ENCODE measurements at regions not wholly inside any gene's neighbourhood (a gene's known extent, or its start where the extent isn't known, plus 50 kb on each side); places are given as distances from the start of the nearest gene placed in this dataset.

DNA sequence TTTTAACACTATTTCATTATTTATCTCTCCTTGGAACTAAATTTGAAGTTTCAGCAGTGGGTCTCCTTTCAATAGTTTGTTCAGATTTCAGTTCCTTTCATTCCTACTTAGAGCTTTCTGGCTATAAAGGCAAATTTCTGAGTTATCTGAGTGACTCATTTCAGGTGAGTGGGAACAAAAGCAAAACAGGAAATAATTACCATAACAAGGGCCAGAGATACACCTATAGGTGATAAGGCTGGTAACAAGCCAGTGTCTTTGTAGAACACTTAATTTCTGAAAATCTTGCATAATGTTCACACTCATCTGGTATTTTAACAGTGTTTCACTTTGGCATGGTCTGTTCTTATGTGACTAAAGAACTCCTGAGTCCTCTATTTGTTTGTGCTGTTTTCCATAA is 64.5 kb upstream of the PRRC2C start:
- peaks cover 7% of the 10 kb centered on the region; the same call in 1 of the 2 replicates for H3K9me1 ChIP-seq (ENCODE audit: insufficient read depth, low read length)
- DNase-seq (no peak), ATAC-seq (ENCODE audit: low read depth) (no peak)
- no peak overlapping the region for H3K27ac ChIP-seq (ENCODE audit: insufficient read depth, low read length)
- H3K56ac ChIP-seq (ENCODE audit: extremely low read depth, insufficient read depth, low read length), result no peak overlapping the region
- no peak overlapping the region for H3K4me2 ChIP-seq (ENCODE audit: low read depth, low read length)
- POLR2A ChIA-PET (ENCODE audit: unreplicated experiment), result no interaction called here
- no peaks in the 10 kb centered on the region for H3K27me3 ChIP-seq (ENCODE audit: control insufficient read depth, insufficient read depth, low read length)
- CTCF ChIA-PET, result no interaction called here
- intact Hi-C loops (cut with micrococcal nuclease) (no loop called here), dilution Hi-C loops (cut with HindIII; ENCODE audit: low sequenced_read_pairs, unreplicated experiment) (no loop called here), in situ Hi-C loops (cut with MboI; ENCODE audit: low sequenced_read_pairs) (no loop called here)
- BruUV-seq (replicated peaks), result no TSS peak
- no peak overlapping the region for H3K4ac ChIP-seq (ENCODE audit: low read depth, low read length)
- no peaks in the 10 kb centered on the region for H3K79me1 ChIP-seq (ENCODE audit: low read depth in 1 of 2, low read length in 2 of 2)
- H2BK15ac ChIP-seq (ENCODE audit: low read depth, low read length), result no peak overlapping the region
- no peak overlapping the region for H4K91ac ChIP-seq (ENCODE audit: insufficient read depth, low read depth, low read length)
- TF ChIP-seq BHLHE40 (IDR thresholded peaks at IDR 0.05; ENCODE audit: low read depth, low read length), result no peak
- no peak for TF ChIP-seq MAZ (IDR thresholded peaks at IDR 0.05; ENCODE audit: borderline replicate concordance, low read depth, low read length)
- TF ChIP-seq MAFK (IDR thresholded peaks at IDR 0.05; ENCODE audit: low read depth, low read length), result no peak
- no peak for TF ChIP-seq RCOR1 (IDR thresholded peaks at IDR 0.05; ENCODE audit: insufficient replicate concordance, low read length)
- no peak for TF ChIP-seq NFE2L2 (IDR thresholded peaks at IDR 0.05; ENCODE audit: low read depth, low read length)
- TF ChIP-seq MXI1 (IDR thresholded peaks at IDR 0.05; ENCODE audit: borderline replicate concordance, low read depth, low read length), result no peak
- TF ChIP-seq, protein P1, sequence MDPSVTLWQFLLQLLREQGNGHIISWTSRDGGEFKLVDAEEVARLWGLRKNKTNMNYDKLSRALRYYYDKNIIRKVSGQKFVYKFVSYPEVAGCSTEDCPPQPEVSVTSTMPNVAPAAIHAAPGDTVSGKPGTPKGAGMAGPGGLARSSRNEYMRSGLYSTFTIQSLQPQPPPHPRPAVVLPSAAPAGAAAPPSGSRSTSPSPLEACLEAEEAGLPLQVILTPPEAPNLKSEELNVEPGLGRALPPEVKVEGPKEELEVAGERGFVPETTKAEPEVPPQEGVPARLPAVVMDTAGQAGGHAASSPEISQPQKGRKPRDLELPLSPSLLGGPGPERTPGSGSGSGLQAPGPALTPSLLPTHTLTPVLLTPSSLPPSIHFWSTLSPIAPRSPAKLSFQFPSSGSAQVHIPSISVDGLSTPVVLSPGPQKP (IDR thresholded peaks at IDR 0.05; ENCODE audit: borderline replicate concordance, low read depth, low read length), result no peak
- TF ChIP-seq RAD21 (IDR thresholded peaks at IDR 0.05; ENCODE audit: low read length), result no peak
- TF ChIP-seq CTCF (conservative IDR thresholded peaks at IDR 0.05; ENCODE audit: low read depth, low read length), result no peak
- no peak for TF ChIP-seq RFX5 (IDR thresholded peaks at IDR 0.05; ENCODE audit: low read depth, low read length)
- no peak for TF ChIP-seq POLR2A (IDR thresholded peaks at IDR 0.05; ENCODE audit: low read depth, low read length)
- TF ChIP-seq CHD1 (IDR thresholded peaks at IDR 0.05; ENCODE audit: low read depth, low read length), result no peak
- no peak for TF ChIP-seq USF2 (IDR thresholded peaks at IDR 0.05; ENCODE audit: low read depth, low read length)
- TF ChIP-seq CEBPB (IDR thresholded peaks at IDR 0.05; ENCODE audit: low read depth, low read length), result no peak
- TF ChIP-seq FOS (IDR thresholded peaks at IDR 0.05; ENCODE audit: low read depth, low read length), result no peak
- TF ChIP-seq SMC3 (IDR thresholded peaks at IDR 0.05; ENCODE audit: low read depth, low read length), result no peak
- no peak overlapping the region for H3K18ac ChIP-seq (ENCODE audit: low read depth, low read length)
- no peak overlapping the region for H3K23ac ChIP-seq (ENCODE audit: low read depth, low read length)
- H3K14ac ChIP-seq (replicated peaks; ENCODE audit: low read depth, low read length), result no peak overlapping the region
- H3K9ac ChIP-seq (ENCODE audit: low read depth, low read length), result no peak overlapping the region
- no peaks in the 10 kb centered on the region for H4K20me1 ChIP-seq (ENCODE audit: insufficient read depth, low read length)
- H2AK9ac ChIP-seq (replicated peaks; ENCODE audit: low read depth, low read length, poor library complexity), result no peak overlapping the region
- no peak overlapping the region for H2AFZ ChIP-seq (replicated peaks; ENCODE audit: low read length, poor library complexity)
- no peak overlapping the region for H2BK20ac ChIP-seq (ENCODE audit: low read depth, low read length)
- no peak overlapping the region for H3K4me3 ChIP-seq (ENCODE audit: insufficient read depth, low read depth, low read length)
- no peaks in the 10 kb centered on the region for H3K9me3 ChIP-seq (ENCODE audit: control insufficient read depth, insufficient read depth, low read length)
- H3K36me3 ChIP-seq (ENCODE audit: control insufficient read depth, insufficient read depth, low read length), result no peaks in the 10 kb centered on the region
- H4K5ac ChIP-seq (ENCODE audit: low read depth, low read length), result no peak overlapping the region
- H3K4me1 ChIP-seq (ENCODE audit: control insufficient read depth, insufficient read depth, low read length), result peaks cover 3% of the 10 kb centered on the region; the same call in 1 of the 2 replicates
- H2BK5ac ChIP-seq (ENCODE audit: low read depth, low read length, poor library complexity, severe bottlenecking), result no peak overlapping the region
- H2BK120ac ChIP-seq (ENCODE audit: low read depth, low read length), result no peak overlapping the region
- no peak overlapping the region for H2AK5ac ChIP-seq (ENCODE audit: low read depth, low read length)
- H4K8ac ChIP-seq (ENCODE audit: low read depth in 2 of 2, low read length in 2 of 2), result no peak overlapping the region

All from IMR-90 (cell line).